ENCODE measurements at regions not wholly inside any gene's neighbourhood (a gene's known extent, or its start where the extent isn't known, plus 50 kb on each side); places are given as distances from the start of the nearest gene placed in this dataset.
"Not testable (repeated sequence)": the region's sequence is repeated elsewhere in the genome, so short reads cannot be mapped to it uniquely, and the experiment has no call there.

DNA sequence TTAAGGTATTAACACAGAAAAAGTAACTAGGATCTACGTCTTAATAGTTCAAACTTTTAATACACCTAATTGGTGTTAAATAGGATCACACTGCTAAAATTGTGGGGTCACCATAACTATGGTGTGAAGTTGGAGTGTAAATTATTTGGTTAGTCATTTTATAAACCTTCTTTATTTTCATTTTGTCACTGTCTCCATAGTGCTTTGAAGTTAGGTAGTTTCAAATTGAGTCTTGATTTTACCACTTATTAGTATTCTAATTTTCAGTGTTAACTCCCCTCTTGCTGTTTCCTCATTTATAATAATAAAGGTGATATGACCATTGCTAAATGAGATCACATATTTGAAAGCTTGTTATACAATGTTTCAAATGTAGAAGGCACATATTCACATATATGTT, 738.1 kb upstream of the CHRM3 start:
- Mint-ChIP-seq H3K9me3 (no peaks in the 10 kb centered on the region), H3K4me3 (no peak overlapping the region), H3K27ac (no peak overlapping the region), H3K27me3 (ENCODE audit: insufficient read depth) (no peaks in the 10 kb centered on the region), H3K36me3 (ENCODE audit: low read depth) (no peaks in the 10 kb centered on the region), H3K4me1 (ENCODE audit: low read depth) (no peaks in the 10 kb centered on the region)
- intact Hi-C loops (cut with micrococcal nuclease) = no loop called here
- DNase-seq (ENCODE audit: low spot score) = no peak

DNA sequence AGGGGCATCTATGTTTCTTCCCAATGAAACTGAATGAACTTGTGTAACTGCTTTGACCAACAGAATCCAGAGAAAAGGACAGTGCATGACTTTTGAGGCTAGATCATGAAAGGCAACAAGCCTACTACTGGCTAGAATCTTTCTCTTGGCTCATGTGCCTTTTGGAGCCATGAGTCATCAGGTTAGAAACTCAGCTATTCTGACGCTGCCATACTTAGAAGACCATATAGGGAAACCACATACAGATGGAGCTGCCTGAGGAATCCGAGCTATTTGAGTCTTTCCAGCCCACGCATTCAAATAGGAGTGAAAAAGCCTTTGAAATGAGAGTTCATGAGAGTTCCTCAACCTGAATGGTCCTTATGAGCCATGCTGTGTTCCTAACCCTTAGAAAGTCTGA, 738.5 kb upstream of the CHRM3 start:
- Mint-ChIP-seq H3K36me3 (ENCODE audit: low read depth) (no peaks in the 10 kb centered on the region), H3K4me1 (ENCODE audit: low read depth) (no peaks in the 10 kb centered on the region), H3K4me3 (no peak overlapping the region), H3K27me3 (ENCODE audit: insufficient read depth) (no peaks in the 10 kb centered on the region), H3K9me3 (no peaks in the 10 kb centered on the region), H3K27ac (no peak overlapping the region)
- intact Hi-C loops (cut with micrococcal nuclease) = no loop called here
- no peak for DNase-seq (ENCODE audit: low spot score)

DNA sequence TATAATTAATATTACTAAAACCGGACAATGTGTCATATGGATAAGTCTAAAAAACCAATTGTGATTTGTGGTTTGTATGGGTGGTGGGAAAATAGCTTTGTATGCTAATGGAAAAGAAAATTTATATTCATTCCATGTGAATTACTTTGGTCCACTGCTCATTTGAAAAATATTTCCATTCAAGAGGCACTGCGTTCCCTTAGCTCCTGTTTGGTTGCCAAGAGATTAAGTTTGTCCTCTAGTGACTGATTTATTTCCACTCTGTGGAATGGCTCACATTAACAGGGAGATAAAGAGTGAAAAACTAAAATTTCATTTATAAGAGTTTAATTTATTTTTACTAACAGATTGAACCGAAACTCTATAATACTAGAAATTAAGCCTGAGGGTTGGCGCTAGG, 744.1 kb upstream of the CHRM3 start:
- intact Hi-C loops (cut with micrococcal nuclease) = no loop called here
- no peaks in the 10 kb centered on the region for H3K36me3 Mint-ChIP-seq (ENCODE audit: low read depth)
- no peak overlapping the region for H3K4me3 Mint-ChIP-seq
- DNase-seq (ENCODE audit: low spot score) = no peak
- no peaks in the 10 kb centered on the region for H3K4me1 Mint-ChIP-seq (ENCODE audit: low read depth)
- H3K27ac Mint-ChIP-seq = no peak overlapping the region
- no peaks in the 10 kb centered on the region for H3K27me3 Mint-ChIP-seq (ENCODE audit: insufficient read depth)
- H3K9me3 Mint-ChIP-seq = no peaks in the 10 kb centered on the region

DNA sequence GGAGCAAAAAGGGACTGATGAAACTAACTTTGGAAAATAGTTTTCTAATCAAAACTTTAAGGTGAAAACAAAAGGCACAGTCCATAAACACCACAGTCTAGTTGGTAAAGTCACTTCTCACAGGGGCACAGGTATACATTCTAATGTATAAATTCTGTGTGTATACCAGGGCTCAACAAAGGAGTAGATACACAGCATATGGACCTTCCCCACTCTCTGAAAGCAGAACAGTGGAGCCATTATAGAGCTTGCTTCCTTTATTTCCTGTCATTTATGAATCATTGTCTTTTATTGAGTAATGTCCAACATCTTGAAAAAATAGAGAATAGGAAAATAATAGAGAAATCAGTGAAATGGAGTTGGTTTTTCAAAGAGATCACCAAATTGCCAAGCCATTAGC, 746.5 kb upstream of the CHRM3 start:
- no peaks in the 10 kb centered on the region for H3K9me3 Mint-ChIP-seq
- intact Hi-C loops (cut with micrococcal nuclease) = no loop called here
- no peaks in the 10 kb centered on the region for H3K27me3 Mint-ChIP-seq (ENCODE audit: insufficient read depth)
- H3K4me3 Mint-ChIP-seq = no peak overlapping the region
- no peaks in the 10 kb centered on the region for H3K4me1 Mint-ChIP-seq (ENCODE audit: low read depth)
- H3K27ac Mint-ChIP-seq = no peak overlapping the region
- no peaks in the 10 kb centered on the region for H3K36me3 Mint-ChIP-seq (ENCODE audit: low read depth)
- DNase-seq (ENCODE audit: low spot score) = no peak

DNA sequence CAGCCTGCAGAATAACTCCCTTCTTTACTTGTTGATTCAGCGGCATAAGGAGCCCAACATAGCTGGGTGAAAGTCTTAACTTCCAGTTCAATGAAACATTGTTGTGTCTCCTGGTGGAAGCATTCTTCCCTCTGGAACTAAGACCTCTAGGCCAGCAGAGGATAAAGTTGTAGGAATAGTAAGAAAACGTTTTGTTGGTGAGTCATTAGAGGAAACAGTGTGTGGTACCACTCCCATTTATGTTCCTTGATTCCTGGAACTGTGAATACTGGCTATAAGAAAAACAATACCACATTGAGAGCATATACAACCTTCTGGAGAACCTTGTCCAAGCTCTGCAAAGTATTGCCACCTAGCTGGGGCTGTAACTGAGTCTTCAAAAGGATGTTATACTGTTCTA, 737.4 kb upstream of the ZP4 start:
- H3K36me3 Mint-ChIP-seq (ENCODE audit: low read depth) = no peaks in the 10 kb centered on the region
- H3K9me3 Mint-ChIP-seq = peaks cover 18% of the 10 kb centered on the region
- no peak overlapping the region for H3K27ac Mint-ChIP-seq
- H3K4me3 Mint-ChIP-seq = no peak overlapping the region
- DNase-seq (ENCODE audit: low spot score) = no peak
- H3K4me1 Mint-ChIP-seq (ENCODE audit: low read depth) = no peaks in the 10 kb centered on the region
- intact Hi-C loops (cut with micrococcal nuclease) = no loop called here
- no peaks in the 10 kb centered on the region for H3K27me3 Mint-ChIP-seq (ENCODE audit: insufficient read depth)

DNA sequence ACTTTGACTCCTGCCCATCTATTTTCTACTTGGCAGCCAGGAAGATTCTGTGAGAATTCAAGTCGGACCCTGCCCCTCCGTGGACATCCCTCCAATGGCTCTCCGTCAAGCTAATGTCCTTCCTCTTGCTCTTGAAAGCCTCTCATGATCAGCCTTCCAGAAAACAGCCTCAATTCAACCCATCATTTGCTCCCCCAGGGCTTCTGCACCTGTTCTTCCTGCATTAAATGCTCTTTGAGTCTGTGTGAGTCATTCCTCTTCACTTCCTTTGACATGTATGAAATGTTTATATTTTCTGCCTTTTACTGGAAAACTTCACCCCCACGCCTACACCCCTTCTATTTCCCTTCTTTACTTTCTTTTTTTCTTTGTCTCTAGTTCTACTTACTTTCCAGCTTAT, 734.1 kb upstream of the ZP4 start:
- no peak overlapping the region for H3K27ac Mint-ChIP-seq
- H3K36me3 Mint-ChIP-seq (ENCODE audit: low read depth) = no peaks in the 10 kb centered on the region
- no peak overlapping the region for H3K4me3 Mint-ChIP-seq
- H3K9me3 Mint-ChIP-seq = peaks cover 9% of the 10 kb centered on the region
- intact Hi-C loops (cut with micrococcal nuclease) = no loop called here
- DNase-seq (ENCODE audit: low spot score) = no peak
- no peaks in the 10 kb centered on the region for H3K27me3 Mint-ChIP-seq (ENCODE audit: insufficient read depth)
- no peaks in the 10 kb centered on the region for H3K4me1 Mint-ChIP-seq (ENCODE audit: low read depth)

DNA sequence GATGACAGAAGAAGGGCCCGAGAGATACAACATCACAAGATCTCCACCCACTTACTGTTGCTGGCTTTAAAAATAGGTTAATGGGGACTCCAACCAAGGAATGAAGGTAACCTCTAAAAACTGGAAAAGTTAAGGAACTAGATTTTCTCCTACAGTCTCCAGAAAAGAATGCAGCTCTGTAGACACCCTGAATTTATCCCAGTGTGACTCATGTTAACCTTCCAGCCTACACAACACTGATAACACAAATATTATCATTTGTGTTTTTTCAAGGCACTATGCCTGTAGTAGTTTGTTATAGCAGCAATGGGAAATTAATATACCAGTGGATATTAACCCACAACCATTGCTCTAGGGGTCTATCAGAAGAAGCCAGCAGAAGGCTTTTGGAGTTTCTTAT, 730.7 kb upstream of the ZP4 start:
- DNase-seq (ENCODE audit: low spot score) = no peak
- no peaks in the 10 kb centered on the region for H3K4me1 Mint-ChIP-seq (ENCODE audit: low read depth)
- H3K36me3 Mint-ChIP-seq (ENCODE audit: low read depth) = no peaks in the 10 kb centered on the region
- H3K27me3 Mint-ChIP-seq (ENCODE audit: insufficient read depth) = no peaks in the 10 kb centered on the region
- no peaks in the 10 kb centered on the region for H3K9me3 Mint-ChIP-seq
- H3K27ac Mint-ChIP-seq = no peak overlapping the region
- no peak overlapping the region for H3K4me3 Mint-ChIP-seq
- intact Hi-C loops (cut with micrococcal nuclease) = no loop called here

DNA sequence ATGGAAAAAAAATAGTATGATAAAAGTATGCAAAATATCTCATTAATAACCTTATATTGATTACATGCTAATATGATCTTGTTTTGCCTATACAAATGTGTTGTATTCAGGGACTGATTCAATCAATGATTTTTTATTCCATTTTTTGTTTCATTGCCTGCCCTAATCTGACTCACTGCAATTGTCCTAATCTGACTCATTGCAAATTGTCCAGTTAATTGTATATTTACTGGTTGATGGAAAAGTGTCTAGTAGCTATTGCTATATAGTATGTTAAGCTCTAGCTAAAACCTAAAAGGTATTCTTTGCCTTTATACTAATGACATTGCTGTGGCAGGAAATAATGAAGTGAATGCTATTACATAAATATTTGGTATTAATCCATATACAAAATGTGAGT, 728.9 kb upstream of the ZP4 start:
- no peak for DNase-seq (ENCODE audit: low spot score)
- intact Hi-C loops (cut with micrococcal nuclease) = no loop called here
- no peaks in the 10 kb centered on the region for H3K36me3 Mint-ChIP-seq (ENCODE audit: low read depth)
- H3K9me3 Mint-ChIP-seq = no peaks in the 10 kb centered on the region
- H3K4me3 Mint-ChIP-seq = no peak overlapping the region
- no peaks in the 10 kb centered on the region for H3K27me3 Mint-ChIP-seq (ENCODE audit: insufficient read depth)
- H3K27ac Mint-ChIP-seq = no peak overlapping the region
- no peaks in the 10 kb centered on the region for H3K4me1 Mint-ChIP-seq (ENCODE audit: low read depth)

DNA sequence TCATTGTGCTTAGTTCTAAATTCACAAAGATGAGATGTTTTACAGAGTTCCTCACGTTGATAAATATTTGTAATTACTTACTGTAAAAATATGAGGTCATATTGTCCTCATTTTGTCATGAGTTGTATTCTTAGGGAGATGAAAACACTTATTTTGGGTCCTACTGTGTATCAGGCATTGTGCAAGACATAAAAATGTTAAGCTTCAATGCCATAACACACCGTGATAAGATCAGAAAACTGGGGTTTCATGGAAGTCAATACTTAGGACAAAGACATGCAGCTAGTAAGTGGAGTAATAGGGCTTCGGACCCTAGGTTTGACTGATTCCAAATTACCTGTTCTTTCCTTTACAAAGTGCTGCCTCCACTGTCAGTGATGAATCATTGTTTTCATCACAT, 720.7 kb upstream of the ZP4 start:
- Mint-ChIP-seq H3K27me3 (ENCODE audit: insufficient read depth) (no peaks in the 10 kb centered on the region), H3K27ac (no peak overlapping the region), H3K36me3 (ENCODE audit: low read depth) (no peaks in the 10 kb centered on the region), H3K4me1 (ENCODE audit: low read depth) (peaks cover 11% of the 10 kb centered on the region), H3K4me3 (no peak overlapping the region), H3K9me3 (peaks cover 15% of the 10 kb centered on the region)
- intact Hi-C loops (cut with micrococcal nuclease) = no loop called here
- DNase-seq (ENCODE audit: low spot score) = no peak

DNA sequence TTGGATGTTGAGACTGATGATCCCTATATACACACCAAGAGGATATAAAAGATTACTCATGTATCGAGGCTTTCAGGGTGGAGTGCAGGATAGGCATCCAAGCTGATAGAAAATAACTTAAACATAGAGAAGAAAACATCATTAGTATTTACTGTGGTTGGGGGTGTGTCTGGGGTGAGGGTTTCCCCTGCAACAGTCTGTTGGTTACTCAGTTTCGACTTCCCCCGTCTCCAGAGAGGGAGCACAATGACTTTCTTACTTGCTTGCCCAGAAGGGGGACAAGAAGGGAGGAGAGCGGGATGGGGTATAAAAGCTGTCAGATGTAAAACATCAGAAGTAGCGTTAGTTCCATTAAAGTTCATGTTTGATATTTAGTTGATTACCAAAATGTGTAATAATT, 717.4 kb upstream of the ZP4 start:
- Mint-ChIP-seq H3K27me3 (ENCODE audit: insufficient read depth) (no peaks in the 10 kb centered on the region), H3K4me3 (no peak overlapping the region), H3K27ac (no peak overlapping the region), H3K36me3 (ENCODE audit: low read depth) (no peaks in the 10 kb centered on the region), H3K9me3 (peaks cover 19% of the 10 kb centered on the region), H3K4me1 (ENCODE audit: low read depth) (peaks cover 11% of the 10 kb centered on the region)
- intact Hi-C loops (cut with micrococcal nuclease) = no loop called here
- no peak for DNase-seq (ENCODE audit: low spot score)

DNA sequence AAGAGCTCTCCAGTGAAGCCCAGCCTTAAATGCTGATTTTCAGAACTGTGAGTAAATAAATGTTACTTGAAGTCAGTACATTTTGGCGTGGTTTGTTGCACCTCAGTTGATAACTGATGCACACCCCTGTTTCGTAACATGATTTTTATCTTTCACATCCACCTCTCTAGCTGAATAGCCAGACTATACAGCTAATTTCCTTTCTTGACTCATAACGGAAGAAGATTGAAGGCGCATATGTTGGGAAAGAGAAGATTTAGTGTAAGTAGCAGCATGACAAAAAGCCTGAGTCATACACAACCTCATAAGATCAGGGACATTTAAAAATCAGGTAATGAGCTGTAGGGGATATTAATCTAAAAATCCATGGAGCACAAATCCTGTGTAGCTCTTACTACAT, 716.2 kb upstream of the ZP4 start:
- Mint-ChIP-seq H3K36me3 (ENCODE audit: low read depth) (no peaks in the 10 kb centered on the region), H3K27me3 (ENCODE audit: insufficient read depth) (no peaks in the 10 kb centered on the region), H3K4me1 (ENCODE audit: low read depth) (peaks cover 11% of the 10 kb centered on the region), H3K4me3 (no peak overlapping the region), H3K9me3 (peaks cover 22% of the 10 kb centered on the region), H3K27ac (no peak overlapping the region)
- intact Hi-C loops (cut with micrococcal nuclease) = no loop called here
- DNase-seq (ENCODE audit: low spot score) = no peak

DNA sequence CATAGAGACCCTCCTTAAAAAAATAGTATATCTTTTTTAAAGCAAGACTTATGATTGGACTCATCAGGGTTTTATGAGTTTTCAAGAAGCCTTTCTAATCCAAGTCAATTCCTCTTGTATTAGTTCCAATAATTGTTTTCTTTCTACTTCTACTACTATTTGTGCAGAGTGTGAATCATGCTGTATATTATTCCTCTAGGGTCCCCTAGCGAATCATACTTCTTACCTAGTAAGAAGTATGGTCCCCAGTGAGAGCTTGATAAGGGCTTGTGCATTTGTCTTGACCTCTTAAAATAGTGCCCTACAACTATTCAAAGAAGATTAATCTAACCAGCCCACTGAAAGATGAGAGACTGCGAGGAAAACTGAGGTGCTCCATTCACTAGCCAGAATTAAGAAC, 715.7 kb upstream of the ZP4 start:
- Mint-ChIP-seq H3K4me3 (no peak overlapping the region), H3K4me1 (ENCODE audit: low read depth) (peaks cover 11% of the 10 kb centered on the region)

DNA sequence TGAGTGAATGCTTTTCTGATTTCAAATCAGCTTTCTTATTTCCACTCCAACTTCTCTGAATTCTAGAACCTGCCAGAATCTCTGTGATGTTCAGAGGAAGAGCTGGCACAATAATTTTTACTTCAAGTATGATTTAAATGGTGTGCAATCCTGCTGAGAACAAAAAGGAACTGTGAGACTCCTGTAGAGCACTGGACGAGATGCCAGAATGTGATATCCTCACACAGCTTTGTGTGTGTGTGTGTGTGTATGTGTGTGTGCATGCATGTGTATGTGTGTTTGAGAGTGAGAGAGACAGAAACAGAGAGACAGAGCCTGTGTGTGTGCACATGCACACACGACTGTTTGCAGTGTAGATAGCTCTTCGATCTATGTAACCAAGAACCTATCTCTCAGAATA, 713.6 kb upstream of the ZP4 start:
- Mint-ChIP-seq H3K9me3 (peaks cover 17% of the 10 kb centered on the region), H3K4me3 (no peak overlapping the region), H3K27ac (no peak overlapping the region), H3K27me3 (ENCODE audit: insufficient read depth) (no peaks in the 10 kb centered on the region), H3K36me3 (ENCODE audit: low read depth) (no peaks in the 10 kb centered on the region), H3K4me1 (ENCODE audit: low read depth) (peaks cover 11% of the 10 kb centered on the region)
- no peak for DNase-seq (ENCODE audit: low spot score)
- intact Hi-C loops (cut with micrococcal nuclease) = no loop called here

More for the DNA sequence above, 715.7 kb upstream of the ZP4 start:
- H3K36me3 Mint-ChIP-seq (ENCODE audit: low read depth) = no peaks in the 10 kb centered on the region
- H3K27ac Mint-ChIP-seq = no peak overlapping the region
- intact Hi-C loops (cut with micrococcal nuclease) = no loop called here
- peaks cover 22% of the 10 kb centered on the region for H3K9me3 Mint-ChIP-seq
- no peak for DNase-seq (ENCODE audit: low spot score)
- H3K27me3 Mint-ChIP-seq (ENCODE audit: insufficient read depth) = no peaks in the 10 kb centered on the region

DNA sequence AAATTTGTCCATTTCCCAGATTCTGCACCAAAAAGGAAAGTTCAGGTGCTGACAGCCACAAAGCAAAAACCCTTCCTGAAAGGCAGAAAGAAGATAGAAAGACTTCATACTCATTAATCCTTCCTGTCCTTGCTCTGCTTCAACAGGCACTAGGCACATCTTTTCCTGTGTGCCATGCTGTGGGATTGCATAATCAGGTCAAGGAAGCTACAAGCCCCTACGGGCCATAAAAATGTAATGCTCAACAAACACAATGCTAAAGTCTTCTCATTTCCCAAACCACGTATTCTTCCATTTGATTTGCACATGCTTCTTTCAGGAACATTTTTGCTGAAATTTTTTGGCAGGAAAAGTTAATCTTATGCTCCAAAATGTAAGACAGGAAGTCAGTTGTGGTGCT, 710.9 kb upstream of the ZP4 start:
- H3K4me3 Mint-ChIP-seq; intact Hi-C loops (cut with micrococcal nuclease); H3K36me3 Mint-ChIP-seq (ENCODE audit: low read depth); DNase-seq (ENCODE audit: low spot score); H3K9me3 Mint-ChIP-seq; H3K4me1 Mint-ChIP-seq (ENCODE audit: low read depth); H3K27me3 Mint-ChIP-seq (ENCODE audit: insufficient read depth); H3K27ac Mint-ChIP-seq: not testable (repeated sequence)
